ENCODE measurements at regions not wholly inside any gene's neighbourhood (a gene's known extent, or its start where the extent isn't known, plus 50 kb on each side); places are given as distances from the start of the nearest gene placed in this dataset.

DNA sequence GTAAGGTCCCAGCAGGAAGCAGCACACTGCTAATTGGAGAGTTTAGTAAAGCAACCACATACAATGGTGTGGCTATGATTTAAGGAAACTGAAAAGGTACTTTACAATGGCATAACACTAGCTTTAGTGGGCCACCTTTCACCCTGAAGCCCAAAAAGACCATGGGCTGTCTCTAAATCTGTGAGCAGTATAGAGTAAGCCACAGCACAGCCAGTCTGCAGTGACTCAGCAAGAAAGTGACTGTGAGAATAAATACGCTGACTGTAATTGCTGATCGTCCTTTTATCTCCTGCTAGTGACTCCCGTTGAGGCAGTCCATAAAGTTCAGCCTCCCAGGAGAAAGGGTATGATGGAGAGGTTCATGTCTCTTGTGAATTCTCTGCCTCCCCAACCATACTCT is 679.8 kb upstream of the KIF2B start:
- DNase-seq, result no peak

DNA sequence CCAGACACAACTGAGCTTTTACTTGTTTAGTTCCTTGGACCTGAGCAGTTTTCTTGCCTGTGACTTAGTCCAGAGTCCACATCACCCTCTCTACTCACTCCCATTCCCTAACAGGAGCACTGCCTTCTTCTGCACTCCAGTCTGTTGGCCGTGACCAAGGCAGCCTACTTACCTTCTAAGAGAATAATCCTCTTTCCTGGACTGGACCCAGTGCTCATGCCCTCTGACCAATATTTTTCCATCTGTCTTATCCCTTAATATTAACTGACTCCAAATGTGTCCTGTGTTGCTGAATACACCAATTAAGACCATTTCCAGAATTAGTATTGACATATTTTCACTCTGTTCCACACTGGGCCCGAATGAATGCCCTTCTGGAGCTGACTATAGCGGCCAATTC is 681.0 kb upstream of the KIF2B start:
- no peak for DNase-seq

DNA sequence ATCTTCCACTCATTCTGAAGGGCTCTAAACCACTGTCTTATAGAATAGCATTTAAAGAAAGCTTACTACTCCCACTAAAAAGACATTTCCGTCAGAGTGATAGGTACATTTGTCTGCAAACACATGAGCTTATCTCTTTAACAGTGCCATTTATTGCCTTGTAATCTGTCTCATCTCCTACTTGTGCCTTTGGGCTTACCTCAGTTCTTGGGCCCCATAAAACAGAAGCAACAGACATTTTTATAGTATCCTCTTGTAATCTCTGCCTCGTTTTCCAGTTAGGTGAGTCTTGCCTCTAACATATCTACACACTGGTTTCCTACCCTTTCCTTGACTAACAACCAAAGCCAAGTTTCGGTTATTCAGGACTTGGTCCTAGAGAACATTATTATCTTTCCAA is 681.4 kb upstream of the KIF2B start:
- DNase-seq, result no peak

- no peak for DNase-seq
Measured at GRCh38 chr17:53137869-53138268, 684.9 kb upstream of the KIF2B start.

- no peak for DNase-seq
Measured at GRCh38 chr17:53135969-53136368, 686.8 kb upstream of the KIF2B start.

GRCh38 chr17:53134548-53134947 is 688.2 kb upstream of the KIF2B start:
- DNase-seq, result no peak

GRCh38 chr17:53133876-53134275 is 688.9 kb upstream of the KIF2B start:
- DNase-seq, result no peak

- no peak for DNase-seq
Measured at GRCh38 chr17:53129863-53130262, 692.9 kb upstream of the KIF2B start.

DNA sequence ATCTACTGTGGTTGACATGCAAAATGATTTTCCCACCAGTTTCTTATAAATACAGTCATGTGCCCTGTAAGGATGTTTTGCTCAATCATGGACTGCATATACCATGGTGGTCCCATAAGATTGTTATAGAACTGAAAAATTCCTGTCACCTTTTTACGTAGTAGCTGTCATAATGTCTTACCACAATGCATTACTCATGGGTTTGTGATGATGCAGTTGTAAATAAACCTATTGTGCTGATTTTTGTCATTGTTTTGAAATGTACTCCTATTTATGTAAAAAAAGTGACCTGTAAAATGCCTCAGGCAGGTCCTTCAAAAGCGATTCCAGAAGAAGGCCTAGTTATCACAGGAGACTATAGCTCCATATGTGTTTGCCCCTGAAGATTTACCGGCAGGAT is 695.4 kb upstream of the KIF2B start:
- no peak for DNase-seq

DNA sequence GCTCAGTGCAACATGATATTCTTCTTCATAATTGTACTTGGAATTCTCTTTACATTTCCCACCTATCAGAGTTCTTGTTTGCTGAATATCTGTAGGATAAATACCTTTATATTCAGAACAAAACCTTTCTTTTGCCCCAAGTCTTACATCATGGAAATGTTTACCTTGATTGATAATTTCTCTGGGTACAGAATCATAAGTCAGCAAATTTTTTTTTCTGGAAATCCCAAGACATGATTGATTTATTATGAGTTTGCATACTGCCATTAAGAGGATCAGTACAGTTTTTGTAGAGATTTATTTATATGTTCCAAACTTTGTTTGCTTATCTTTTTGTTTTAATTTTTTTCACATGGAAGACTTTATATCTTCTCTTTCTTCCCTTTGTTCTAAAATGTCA is 699.8 kb upstream of the KIF2B start:
- no peak for DNase-seq

- DNase-seq, result no peak
Measured at GRCh38 chr17:53119773-53120172, 703.0 kb upstream of the KIF2B start.

DNA sequence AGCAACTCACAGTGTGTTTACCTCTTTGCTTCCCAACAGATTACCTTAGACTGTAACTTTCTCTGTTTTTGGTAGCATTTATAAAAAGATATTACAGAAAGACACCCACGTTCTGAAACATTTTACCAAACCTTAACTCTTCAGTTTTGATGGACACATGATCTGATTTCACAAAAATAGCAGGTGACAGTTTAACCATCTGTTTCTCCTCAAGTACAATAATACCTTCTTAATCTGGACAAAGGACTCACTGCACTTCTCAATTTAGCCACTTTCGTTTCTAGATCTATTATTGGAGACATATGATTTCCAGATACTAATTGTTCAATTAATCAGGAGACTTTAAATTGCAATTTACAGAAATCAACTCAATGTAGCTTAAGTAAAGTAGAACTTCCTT is 703.8 kb upstream of the KIF2B start:
- DNase-seq, result no peak

DNA sequence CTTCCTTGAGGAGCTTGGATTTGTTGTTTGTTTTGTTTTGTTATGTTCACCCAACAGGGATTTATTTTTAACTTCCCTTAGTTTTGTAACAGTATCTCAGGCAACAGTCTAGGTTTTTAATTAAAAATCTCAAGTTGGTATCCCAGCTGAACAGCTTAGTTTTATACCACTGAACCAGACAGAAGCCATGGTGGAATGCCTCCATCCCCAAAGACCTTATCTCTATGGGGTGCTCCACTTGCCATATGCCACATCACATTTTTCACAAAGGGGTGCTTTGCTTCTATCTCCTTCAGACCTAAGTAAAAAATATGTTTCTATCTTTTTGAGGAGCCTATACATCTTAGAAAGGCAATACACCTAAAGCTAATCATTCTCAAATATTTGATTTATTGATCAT is 715.8 kb upstream of the KIF2B start:
- DNase-seq, result no peak

GRCh38 chr17:53101706-53102105 is 721.0 kb upstream of the KIF2B start:
- no peak for DNase-seq

DNA sequence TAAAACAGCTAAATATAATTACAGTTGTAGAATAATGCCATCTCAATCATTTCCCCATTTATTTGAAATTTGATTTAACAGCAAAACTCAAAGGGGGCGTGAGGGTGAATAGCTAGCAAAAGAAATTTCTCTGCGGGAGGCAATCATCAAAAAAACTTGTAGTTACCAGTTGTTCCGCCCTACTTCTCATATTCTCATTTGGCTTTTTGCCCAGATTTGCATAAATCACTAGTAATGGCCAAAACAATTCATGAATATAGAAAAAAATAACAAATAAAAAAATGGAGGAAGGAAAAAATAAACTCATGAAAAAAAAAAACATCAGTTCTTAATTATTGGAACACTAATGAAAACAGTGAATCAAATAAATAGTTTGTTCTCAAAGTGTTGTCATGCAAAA is 722.6 kb upstream of the KIF2B start:
- no peak for DNase-seq

DNA sequence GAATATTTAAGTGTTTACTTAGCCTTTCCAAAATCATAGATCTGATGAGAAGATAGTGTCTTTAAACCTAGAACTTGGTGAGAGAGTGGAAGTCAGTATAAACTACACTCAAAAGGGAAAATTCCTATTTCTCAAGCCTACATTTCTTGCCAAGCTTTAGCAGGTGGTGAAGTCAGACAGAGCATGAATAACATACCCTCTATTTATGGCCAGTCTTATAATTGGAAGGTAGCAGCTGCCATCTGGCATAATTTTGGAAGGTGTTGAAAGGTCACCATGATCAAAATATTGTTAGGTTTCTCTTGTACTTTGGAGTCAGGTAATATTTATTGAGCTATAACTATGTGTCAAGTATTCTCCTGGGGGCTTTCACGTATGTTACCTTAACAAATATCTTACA is 729.3 kb upstream of the KIF2B start:
- no peak for DNase-seq

GRCh38 chr17:53092072-53092471 is 730.7 kb upstream of the KIF2B start:
- no peak for DNase-seq

- no peak for DNase-seq
Measured at GRCh38 chr17:53090770-53091169, 732.0 kb upstream of the KIF2B start.

DNA sequence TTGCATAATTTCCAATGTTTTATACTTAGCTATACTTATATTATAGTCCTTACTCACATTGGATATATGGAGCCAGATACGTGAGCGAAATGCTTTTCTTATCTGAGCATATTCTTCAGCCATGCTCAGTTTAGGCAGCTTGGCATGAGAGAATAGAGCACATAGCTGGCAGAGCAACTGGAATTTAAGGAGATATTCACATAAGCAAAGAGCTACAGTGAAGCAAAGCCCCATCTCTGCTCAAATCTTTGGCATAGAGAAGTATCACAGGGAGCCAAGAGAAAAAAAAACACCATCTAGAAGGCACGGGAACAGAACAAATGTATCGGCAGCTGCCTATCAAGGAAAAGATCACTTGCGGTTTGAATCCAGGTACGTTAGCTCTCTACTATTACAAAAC is 734.2 kb upstream of the KIF2B start:
- no peak for DNase-seq

DNA sequence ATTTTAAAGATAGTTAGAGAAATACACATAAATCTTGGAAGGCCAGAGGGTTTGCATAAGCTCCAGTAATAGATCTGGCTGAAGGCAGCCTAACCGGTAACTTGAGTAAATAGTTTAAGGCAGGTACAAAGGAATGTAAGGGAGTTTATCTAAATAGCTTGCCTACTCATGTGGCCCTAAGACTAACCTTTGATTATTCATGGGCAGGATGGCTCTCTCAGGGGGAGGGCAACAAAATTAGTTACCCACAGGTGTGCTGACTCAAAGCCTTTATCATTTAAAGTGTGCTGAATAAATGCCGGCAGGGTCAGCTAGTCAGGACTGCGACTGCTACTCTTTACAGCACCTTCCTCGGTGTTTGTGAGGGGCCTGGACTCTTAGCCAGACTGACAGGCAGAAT is 761.3 kb upstream of the KIF2B start:
- DNase-seq, result no peak

DNA sequence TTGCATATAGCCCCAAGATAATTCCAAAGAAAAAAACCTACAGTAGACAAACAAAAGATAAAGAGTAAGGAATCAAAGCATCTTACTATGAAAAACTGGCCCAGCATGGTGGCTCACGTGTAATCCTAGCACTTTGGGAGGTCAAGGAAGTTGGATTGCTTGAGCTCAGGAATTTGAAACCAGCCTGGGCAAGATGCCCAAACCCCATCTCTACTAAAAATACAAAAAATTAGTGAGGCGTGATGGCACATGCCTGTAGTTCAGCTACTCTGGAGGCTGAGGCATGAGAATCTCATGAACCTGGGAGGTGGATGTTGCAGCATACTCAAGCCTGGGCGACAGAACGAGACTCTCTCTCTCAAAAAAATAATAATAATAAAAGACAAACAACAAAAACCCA is 764.7 kb upstream of the KIF2B start:
- DNase-seq, result no peak

DNA sequence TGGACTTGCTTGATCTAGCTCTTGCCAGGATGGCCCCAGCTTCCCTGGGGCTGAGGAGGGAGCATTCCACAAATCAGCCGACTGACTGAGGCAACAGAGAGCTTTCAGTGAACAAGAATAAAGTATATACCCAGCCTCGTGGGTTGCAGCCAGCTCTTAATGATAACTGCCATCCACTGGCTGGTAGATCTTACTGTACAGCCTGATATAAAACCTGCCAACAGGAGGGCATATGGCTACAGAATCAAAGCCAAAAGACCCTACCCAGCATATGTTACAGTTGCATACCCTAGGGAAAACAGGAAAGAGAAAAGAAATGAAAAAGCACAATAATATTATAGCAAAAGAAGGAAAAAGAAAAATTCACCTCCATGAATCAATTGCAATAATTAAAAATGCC is 775.9 kb upstream of the KIF2B start:
- DNase-seq, result no peak

GRCh38 chr17:53039981-53040380 is 782.7 kb upstream of the KIF2B start:
- no peak for DNase-seq

- DNase-seq, result no peak
Measured at GRCh38 chr17:53033297-53033696, 789.4 kb upstream of the KIF2B start.

DNA sequence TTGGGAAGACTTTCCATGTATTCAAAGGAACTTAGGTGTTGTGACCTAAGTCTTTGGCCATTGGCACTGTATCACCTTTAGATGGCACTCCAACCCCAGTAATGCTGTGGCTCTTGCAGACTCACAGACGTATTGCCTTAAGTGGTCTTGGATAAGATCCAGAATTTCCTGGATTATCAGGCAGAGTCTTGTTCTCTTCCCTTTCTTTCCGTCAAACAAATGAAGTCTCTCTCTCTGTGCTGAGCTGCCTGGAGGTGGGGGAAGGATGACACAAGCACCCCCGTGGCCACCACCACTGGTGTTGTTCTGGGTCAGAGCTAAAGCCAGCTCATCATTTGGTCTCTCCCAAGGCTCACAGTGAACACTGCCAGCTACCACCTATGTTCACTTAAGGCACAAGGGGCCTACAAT is 789.9 kb upstream of the KIF2B start:
- DNase-seq, result peak; percentile 3

DNA sequence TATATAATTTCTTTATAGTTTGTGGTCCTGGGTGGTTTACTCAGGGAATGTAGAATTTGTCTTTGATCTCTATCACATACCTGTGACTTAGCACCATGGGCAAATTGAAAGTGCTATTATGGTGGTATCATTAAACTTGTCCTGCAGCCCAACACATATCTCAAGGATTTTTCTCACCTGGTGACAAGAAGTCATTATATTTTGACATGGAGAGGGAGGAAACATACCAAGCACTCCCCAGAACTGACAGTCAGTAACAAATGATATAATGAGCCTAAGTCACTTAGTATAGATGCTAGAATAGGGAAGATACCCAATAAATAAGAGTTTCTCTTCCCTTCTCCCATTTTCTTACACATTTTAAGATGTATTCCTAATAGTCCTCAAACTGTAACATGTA is 805.5 kb upstream of the KIF2B start:
- no peak for DNase-seq

All from MV-4-11 (cell line).